ENCODE measurements at regions not wholly inside any gene's neighbourhood (a gene's known extent, or its start where the extent isn't known, plus 50 kb on each side); places are given as distances from the start of the nearest gene placed in this dataset.
"Not testable (repeated sequence)": the region's sequence is repeated elsewhere in the genome, so short reads cannot be mapped to it uniquely, and the experiment has no call there.

DNA sequence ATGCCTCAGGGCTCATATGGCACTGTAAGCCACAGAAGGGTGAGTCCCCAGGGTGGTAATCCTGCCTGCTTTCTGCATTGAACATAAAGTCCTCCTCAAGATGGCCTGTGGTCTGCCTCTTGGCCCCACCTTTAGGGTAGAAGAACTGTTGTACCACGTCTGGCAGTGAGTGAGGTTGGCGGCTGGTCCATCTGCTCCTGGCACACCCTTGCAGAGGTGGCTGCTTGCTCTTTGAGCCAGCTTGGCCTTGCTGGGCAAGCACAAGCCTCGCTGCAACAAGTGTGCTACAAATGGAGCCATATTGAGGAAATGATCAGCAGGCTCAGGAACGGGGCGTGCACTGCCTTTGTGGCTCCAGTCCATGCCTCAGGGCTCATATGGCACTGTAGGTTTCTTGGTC lies 1524.0 kb upstream of the USP9Y start:
- not testable (repeated sequence) for DNase-seq

DNA sequence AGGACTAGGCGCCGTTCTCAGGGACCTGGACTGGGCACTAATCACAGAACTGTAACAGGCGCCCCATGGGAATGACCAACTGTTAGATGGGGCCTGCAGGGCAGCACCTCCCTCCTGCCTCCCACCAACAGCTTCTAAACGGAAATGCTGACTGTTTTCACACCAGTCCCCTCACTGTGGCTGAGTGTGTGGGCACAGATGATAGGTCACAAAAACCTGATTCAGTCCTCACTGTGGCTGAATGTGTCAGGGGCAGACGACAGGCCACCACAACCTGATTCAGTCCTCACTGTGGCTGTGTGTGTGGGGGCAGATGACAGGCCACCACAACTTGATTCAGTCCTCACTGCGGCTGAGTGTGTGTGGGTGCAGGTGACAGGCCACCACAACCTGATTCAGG lies 1499.9 kb upstream of the USP9Y start:
- DNase-seq: not testable (repeated sequence)

DNA sequence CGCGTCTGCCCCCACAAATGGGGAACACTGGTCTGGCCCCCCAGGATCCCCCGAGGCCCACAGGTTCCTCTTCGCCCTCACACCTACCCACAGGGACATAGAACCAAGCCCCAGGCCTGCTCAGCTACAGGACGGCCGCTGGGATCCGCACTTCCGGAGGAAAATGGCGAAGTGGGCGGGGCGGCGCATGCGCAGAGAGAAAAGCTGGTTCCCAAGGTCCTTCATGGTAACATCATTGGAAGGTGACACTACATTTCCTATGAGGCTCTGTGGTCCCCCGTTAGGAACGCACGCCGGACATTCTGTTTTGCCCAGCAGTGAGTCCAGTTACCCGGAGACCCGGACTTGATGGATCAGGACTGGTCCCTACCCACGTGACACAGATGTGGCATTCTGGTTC lies 1486.2 kb upstream of the USP9Y start:
- peak; percentile 42 for DNase-seq

Data from RPMI8226 (cell line).